GM12878 (cell line): ENCODE measurements at regions not wholly inside any gene's neighbourhood (a gene's known extent, or its start where the extent isn't known, plus 50 kb on each side); places are given as distances from the start of the nearest gene placed in this dataset.

Source experiments
- ATAC-seq: fragments of 200-7000 bp; cut with Tn5 transposase; 3 replicates; pipeline ENCODE4 v1.9.1; 2020; ENCODE audit warnings: mild to moderate bottlenecking, moderate library complexity
- BruUV-seq: library from RNA; stranded (reverse); fragments of 400-500 nt; replicated peaks from 2 replicates; lab custom pipeline; 2021; lab: Mats Ljungman, UMichigan
- CTCF ChIA-PET: fragments of 300-600 bp; sonication (Branson Sonifier 250); formaldehyde crosslinking; extraction: SDS; loops from one replicate; lab custom pipeline; 2021; ENCODE audit warnings: inconsistent platforms; lab: Yijun Ruan, JAX
- POLR2A ChIA-PET: fragments of 350-600 bp; formaldehyde crosslinking; extraction: SDS; loops from one replicate; lab custom pipeline; 2021; ENCODE audit warnings: inconsistent platforms; lab: Charles Lee
- RAD21 ChIA-PET: fragments of 300-600 bp; sonication (Branson Sonifier 250); formaldehyde crosslinking; loops from one replicate; lab custom pipeline; 2023; ENCODE audit warnings: antibody characterized with exemption; ENCODE audit not compliant: unreplicated experiment; lab: Charles Lee
- SMC1A ChIA-PET: fragments of 300-600 bp; sonication (Branson Sonifier 250); formaldehyde crosslinking; loops from one replicate; lab custom pipeline; 2023; ENCODE audit not compliant: unreplicated experiment, uncharacterized antibody; lab: Charles Lee
- DNase-seq: peaks from one replicate; pipeline ENCODE4 v3.0.0-alpha.2; 2011; ENCODE audit warnings: low read depth, low spot score
- FAIRE-seq: peaks from 3 replicates; lab custom pipeline; 2011; peaks lifted over from hg19 to GRCh38; lab: Jason Lieb, UNC
- H2AFZ ChIP-seq: 2 replicates; pipeline ENCODE4 v1.6.0; 2011; ENCODE audit warnings: low read depth, low read length, control low read depth; ENCODE audit not compliant: control insufficient read depth
- H3K27ac ChIP-seq: 2 replicates; pipeline ENCODE4 v1.5.1; 2011; ENCODE audit warnings: control low read depth; ENCODE audit not compliant: control insufficient read depth, insufficient read depth
- H3K27me3 ChIP-seq, 2 experiments: replicated peaks in 1 of 2; 2 replicates each; pipeline versions ENCODE4 v1.6.0 to v1.6.1; 2011; ENCODE audit warnings: low read length in 1 of 2; ENCODE audit not compliant: control insufficient read depth in 2 of 2, insufficient read depth in 2 of 2
- H3K36me3 ChIP-seq, 2 experiments: 2 replicates each; pipeline ENCODE4 v1.5.1; 2011; ENCODE audit warnings: low read length in 1 of 2; ENCODE audit not compliant: control insufficient read depth in 2 of 2, insufficient read depth in 2 of 2
- H3K4me1 ChIP-seq: 2 replicates; pipeline ENCODE4 v1.6.1; 2011; ENCODE audit warnings: mild to moderate bottlenecking, low read length, moderate library complexity, mixed read lengths; ENCODE audit not compliant: control insufficient read depth, insufficient read depth
- H3K4me2 ChIP-seq: 2 replicates; pipeline ENCODE4 v1.6.0; 2011; ENCODE audit warnings: control low read depth; ENCODE audit not compliant: control insufficient read depth, insufficient read depth
- H3K4me3 ChIP-seq: fragments of 200-600 bp; sonication (generic); 2 replicates; pipeline ENCODE4 v1.5.1; 2016
- H3K79me2 ChIP-seq: 2 replicates; pipeline ENCODE4 v1.6.0; 2011; ENCODE audit warnings: low read length; ENCODE audit not compliant: control insufficient read depth, insufficient read depth
- H3K9ac ChIP-seq: 2 replicates; pipeline ENCODE4 v1.8.0; 2011; ENCODE audit warnings: low read length, control low read depth, mixed read lengths; ENCODE audit not compliant: control insufficient read depth, insufficient read depth
- H3K9me3 ChIP-seq: replicated peaks from 3 replicates; pipeline ENCODE4 v1.5.1; 2011; ENCODE audit warnings: mild to moderate bottlenecking, low read length; ENCODE audit not compliant: control insufficient read depth, insufficient read depth
- H4K20me1 ChIP-seq: 2 replicates; pipeline ENCODE4 v1.6.0; 2011; ENCODE audit not compliant: control insufficient read depth, insufficient read depth
- BCLAF1 ChIP-seq: fragments of 450-650 bp; IDR thresholded peaks from 2 replicates; pipeline ENCODE4 v1.6.1; 2017; ENCODE audit warnings: antibody characterized with exemption, mild to moderate bottlenecking, moderate library complexity
- EP300 ChIP-seq, 2 experiments: fragments of 150-350 bp in 1 of 2; IDR thresholded peaks; 2 replicates each; pipeline ENCODE4 v1.6.1; 2011 to 2012; ENCODE audit warnings: low read depth in 2 of 2, low read length in 2 of 2, borderline replicate concordance in 1 of 2, improper control_type of control experiment in 1 of 2, inconsistent platforms in 1 of 2; ENCODE audit not compliant: control insufficient read depth in 1 of 2
- HDGF ChIP-seq: fragments of 450-650 bp; IDR thresholded peaks from 2 replicates; pipeline ENCODE4 v1.6.1; 2016; ENCODE audit warnings: antibody characterized with exemption
- NR2F1 ChIP-seq: fragments of 450-650 bp; conservative IDR thresholded peaks from 2 replicates; pipeline ENCODE4 v1.6.1; 2017; ENCODE audit warnings: mild to moderate bottlenecking
- whole genome bisulfite sequencing: methylation state at CpG from one replicate; pipeline ENCODE4 v1.1.6; 2016; ENCODE audit warnings: low lambda C conversion rate; ENCODE audit not compliant: insufficient replicate concordance, insufficient coverage; ENCODE audit errors: missing lambda C conversion rate; 5-methylcytosine and 5-hydroxymethylcytosine counted together
- in situ Hi-C: fragments of 300-500 bp; cut with MboI; formaldehyde crosslinking; loops from 9 replicates; pipeline ENCODE4 v1.14.3; 2018; ENCODE audit warnings: mixed read lengths
- intact Hi-C: fragments of 100-400 bp; cut with micrococcal nuclease; formaldehyde crosslinking; loops from one replicate; pipeline ENCODE4 v1.14.2; 2022; ENCODE audit not compliant: unreplicated experiment
- TF ChIP-seq, protein P1 (sequence below): IDR thresholded peaks from 2 replicates; pipeline ENCODE4 v1.6.1; 2012; ENCODE audit warnings: improper control_type of control experiment, low read depth, low read length; ENCODE audit not compliant: insufficient replicate concordance

GRCh38 chr7:81207801-81208200, 288.9 kb upstream of the SEMA3C start:
- no TSS peak for BruUV-seq
- SMC1A ChIA-PET = interaction anchor here (1.2 kb wide), 1 partner anchor 10 kb away, joined by 3 read pairs; no protein-coding TSS in a partner anchor
- DNase-seq (no peak), FAIRE-seq (no peak), ATAC-seq (no peak)
- RAD21 ChIA-PET = no interaction called here
- Histone ChIP-seq H3K9me3 (no peaks in the 10 kb centered on the region), H3K9ac (no peak overlapping the region), H3K36me3 (no peaks in the 10 kb centered on the region), H3K27ac (no peak overlapping the region), H3K4me1 (no peaks in the 10 kb centered on the region), H2AFZ (no peak overlapping the region), H4K20me1 (no peaks in the 10 kb centered on the region), H3K4me3 (no peak overlapping the region), H3K79me2 (no peaks in the 10 kb centered on the region), H3K27me3 (no peaks in the 10 kb centered on the region), H3K4me2 (no peak overlapping the region)
- CTCF ChIA-PET = no interaction called here
- TF ChIP-seq NR2F1 (no peak), HDGF (no peak), EP300 (IDR thresholded peaks at IDR 0.05; ENCODE audit: borderline replicate concordance in 1 of 2, control insufficient read depth in 1 of 2, low read depth in 2 of 2, low read length in 2 of 2) (no peak), BCLAF1 (no peak)
- TF ChIP-seq, protein P1, sequence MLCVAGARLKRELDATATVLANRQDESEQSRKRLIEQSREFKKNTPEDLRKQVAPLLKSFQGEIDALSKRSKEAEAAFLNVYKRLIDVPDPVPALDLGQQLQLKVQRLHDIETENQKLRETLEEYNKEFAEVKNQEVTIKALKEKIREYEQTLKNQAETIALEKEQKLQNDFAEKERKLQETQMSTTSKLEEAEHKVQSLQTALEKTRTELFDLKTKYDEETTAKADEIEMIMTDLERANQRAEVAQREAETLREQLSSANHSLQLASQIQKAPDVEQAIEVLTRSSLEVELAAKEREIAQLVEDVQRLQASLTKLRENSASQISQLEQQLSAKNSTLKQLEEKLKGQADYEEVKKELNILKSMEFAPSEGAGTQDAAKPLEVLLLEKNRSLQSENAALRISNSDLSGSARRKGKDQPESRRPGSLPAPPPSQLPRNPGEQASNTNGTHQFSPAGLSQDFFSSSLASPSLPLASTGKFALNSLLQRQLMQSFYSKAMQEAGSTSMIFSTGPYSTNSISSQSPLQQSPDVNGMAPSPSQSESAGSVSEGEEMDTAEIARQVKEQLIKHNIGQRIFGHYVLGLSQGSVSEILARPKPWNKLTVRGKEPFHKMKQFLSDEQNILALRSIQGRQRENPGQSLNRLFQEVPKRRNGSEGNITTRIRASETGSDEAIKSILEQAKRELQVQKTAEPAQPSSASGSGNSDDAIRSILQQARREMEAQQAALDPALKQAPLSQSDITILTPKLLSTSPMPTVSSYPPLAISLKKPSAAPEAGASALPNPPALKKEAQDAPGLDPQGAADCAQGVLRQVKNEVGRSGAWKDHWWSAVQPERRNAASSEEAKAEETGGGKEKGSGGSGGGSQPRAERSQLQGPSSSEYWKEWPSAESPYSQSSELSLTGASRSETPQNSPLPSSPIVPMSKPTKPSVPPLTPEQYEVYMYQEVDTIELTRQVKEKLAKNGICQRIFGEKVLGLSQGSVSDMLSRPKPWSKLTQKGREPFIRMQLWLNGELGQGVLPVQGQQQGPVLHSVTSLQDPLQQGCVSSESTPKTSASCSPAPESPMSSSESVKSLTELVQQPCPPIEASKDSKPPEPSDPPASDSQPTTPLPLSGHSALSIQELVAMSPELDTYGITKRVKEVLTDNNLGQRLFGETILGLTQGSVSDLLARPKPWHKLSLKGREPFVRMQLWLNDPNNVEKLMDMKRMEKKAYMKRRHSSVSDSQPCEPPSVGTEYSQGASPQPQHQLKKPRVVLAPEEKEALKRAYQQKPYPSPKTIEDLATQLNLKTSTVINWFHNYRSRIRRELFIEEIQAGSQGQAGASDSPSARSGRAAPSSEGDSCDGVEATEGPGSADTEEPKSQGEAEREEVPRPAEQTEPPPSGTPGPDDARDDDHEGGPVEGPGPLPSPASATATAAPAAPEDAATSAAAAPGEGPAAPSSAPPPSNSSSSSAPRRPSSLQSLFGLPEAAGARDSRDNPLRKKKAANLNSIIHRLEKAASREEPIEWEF = no peak
- WGBS = 33% methylated on average over 5 of the region's 5 CpGs
- POLR2A ChIA-PET = no interaction called here
- intact Hi-C loops = no loop called here
- in situ Hi-C loops = no loop called here
